SU-DHL-6 (cell line): ENCODE measurements at regions not wholly inside any gene's neighbourhood (a gene's known extent, or its start where the extent isn't known, plus 50 kb on each side); places are given as distances from the start of the nearest gene placed in this dataset.

Experiments
- H2AFZ ChIP-seq: fragments of 200-600 bp; sonication (generic); 2 replicates; pipeline ENCODE4 v1.6.1; 2014; ENCODE audit warnings: low read depth, mild to moderate bottlenecking, moderate library complexity, mixed read lengths, antibody characterized with exemption, low read length; ENCODE audit not compliant: severe bottlenecking
- H3F3A ChIP-seq: fragments of 200-600 bp; shearing (Covaris generic); 2 replicates; pipeline ENCODE4 v1.6.0; 2016; ENCODE audit warnings: antibody characterized with exemption, mild to moderate bottlenecking; ENCODE audit not compliant: insufficient read depth
- H3K27ac ChIP-seq: fragments of 200-600 bp; sonication (generic); 2 replicates; pipeline ENCODE4 v1.5.1; 2016; ENCODE audit warnings: low read depth, mild to moderate bottlenecking, low read length, moderate library complexity, mixed read lengths
- H3K27me3 ChIP-seq: fragments of 200-600 bp; sonication (generic), shearing (Covaris generic); 2 replicates; pipeline ENCODE4 v1.6.0; 2014; ENCODE audit warnings: mild to moderate bottlenecking, low read length
- H3K36me3 ChIP-seq: fragments of 200-600 bp; sonication (generic); 2 replicates; pipeline ENCODE4 v1.6.1; 2014; ENCODE audit warnings: mild to moderate bottlenecking, low read length, mixed read lengths
- H3K4me2 ChIP-seq: fragments of 300-600, 200-600 bp; shearing (Covaris generic), sonication (generic); 2 replicates; pipeline ENCODE4 v1.6.0; 2014; ENCODE audit warnings: low read length, low read depth, mild to moderate bottlenecking; ENCODE audit not compliant: poor library complexity, severe bottlenecking
- H3K4me3 ChIP-seq: fragments of 200-600 bp; sonication (generic); 2 replicates; pipeline ENCODE4 v1.5.1; 2014; ENCODE audit warnings: antibody characterized with exemption, low read length, mild to moderate bottlenecking, mixed read lengths; ENCODE audit not compliant: insufficient read depth, poor library complexity, severe bottlenecking
- H3K79me2 ChIP-seq: fragments of 200-600 bp; sonication (generic); 2 replicates; pipeline ENCODE4 v1.6.1; 2014; ENCODE audit warnings: mild to moderate bottlenecking, low read length, moderate library complexity; ENCODE audit not compliant: insufficient read depth
- H3K9ac ChIP-seq: fragments of 200-600 bp; sonication (generic); 2 replicates; pipeline ENCODE4 v1.7.0; 2014; ENCODE audit warnings: mild to moderate bottlenecking, low read length
- H3K9me2 ChIP-seq: fragments of 200-600 bp; sonication (generic); replicated peaks from 2 replicates; pipeline ENCODE4 v1.6.1; 2014; ENCODE audit warnings: low read length; ENCODE audit not compliant: insufficient read depth
- H3K9me3 ChIP-seq: fragments of 200-600 bp; sonication (generic); 2 replicates; pipeline ENCODE4 v1.6.1; 2014; ENCODE audit warnings: low read length, mixed read lengths; ENCODE audit not compliant: insufficient read depth
- H4K20me1 ChIP-seq: fragments of 200-600 bp; sonication (generic); 2 replicates; pipeline ENCODE4 v1.6.1; 2014; ENCODE audit warnings: low read depth, mild to moderate bottlenecking, antibody characterized with exemption, low read length, moderate library complexity, mixed read lengths
- EZH2phosphoT487 ChIP-seq: fragments of 200-600 bp; sonication (generic), shearing (Covaris generic); conservative IDR thresholded peaks from 2 replicates; pipeline ENCODE4 v1.6.1; 2018; ENCODE audit warnings: mild to moderate bottlenecking, antibody characterized with exemption, low read length, moderate library complexity, mixed read lengths
- TF ChIP-seq, protein P1 (sequence below): fragments of 200-600 bp; sonication (generic); IDR thresholded peaks from one replicate; pipeline ENCODE4 v1.5.1; 2017; ENCODE audit warnings: antibody characterized with exemption, mild to moderate bottlenecking, low read length, moderate library complexity; ENCODE audit not compliant: insufficient read depth, poor library complexity, severe bottlenecking

DNA sequence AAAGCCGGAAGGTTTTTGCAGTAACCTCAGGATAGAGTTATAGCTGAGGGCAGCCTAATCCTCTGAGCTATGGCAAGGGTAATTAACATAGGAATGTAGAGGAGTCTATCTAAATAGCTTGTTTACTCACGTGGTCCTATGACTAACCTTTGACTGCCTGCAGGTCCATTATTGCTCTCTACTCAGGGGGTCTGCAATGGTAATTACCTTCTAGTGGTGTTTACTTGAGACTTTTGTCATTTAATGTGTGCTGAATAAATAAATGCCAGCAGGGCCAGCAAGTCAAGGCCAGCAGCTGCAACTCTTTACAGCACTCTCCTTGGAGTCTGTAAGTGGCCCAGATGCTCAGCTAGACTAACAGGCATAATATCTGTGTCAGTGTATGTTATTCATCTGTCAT lies 212.7 kb upstream of the FMR1 start:
- no peaks in the 10 kb centered on the region for H3K9me3 ChIP-seq
- H3F3A ChIP-seq, result no peaks in the 10 kb centered on the region
- no peak overlapping the region for H3K9ac ChIP-seq
- H3K79me2 ChIP-seq, result no peaks in the 10 kb centered on the region
- TF ChIP-seq, protein P1, sequence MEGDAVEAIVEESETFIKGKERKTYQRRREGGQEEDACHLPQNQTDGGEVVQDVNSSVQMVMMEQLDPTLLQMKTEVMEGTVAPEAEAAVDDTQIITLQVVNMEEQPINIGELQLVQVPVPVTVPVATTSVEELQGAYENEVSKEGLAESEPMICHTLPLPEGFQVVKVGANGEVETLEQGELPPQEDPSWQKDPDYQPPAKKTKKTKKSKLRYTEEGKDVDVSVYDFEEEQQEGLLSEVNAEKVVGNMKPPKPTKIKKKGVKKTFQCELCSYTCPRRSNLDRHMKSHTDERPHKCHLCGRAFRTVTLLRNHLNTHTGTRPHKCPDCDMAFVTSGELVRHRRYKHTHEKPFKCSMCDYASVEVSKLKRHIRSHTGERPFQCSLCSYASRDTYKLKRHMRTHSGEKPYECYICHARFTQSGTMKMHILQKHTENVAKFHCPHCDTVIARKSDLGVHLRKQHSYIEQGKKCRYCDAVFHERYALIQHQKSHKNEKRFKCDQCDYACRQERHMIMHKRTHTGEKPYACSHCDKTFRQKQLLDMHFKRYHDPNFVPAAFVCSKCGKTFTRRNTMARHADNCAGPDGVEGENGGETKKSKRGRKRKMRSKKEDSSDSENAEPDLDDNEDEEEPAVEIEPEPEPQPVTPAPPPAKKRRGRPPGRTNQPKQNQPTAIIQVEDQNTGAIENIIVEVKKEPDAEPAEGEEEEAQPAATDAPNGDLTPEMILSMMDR, result no peak
- no peak for TF ChIP-seq EZH2phosphoT487
- no peak overlapping the region for H3K4me2 ChIP-seq
- no peak overlapping the region for H3K27ac ChIP-seq
- no peaks in the 10 kb centered on the region for H3K9me2 ChIP-seq
- H4K20me1 ChIP-seq, result no peaks in the 10 kb centered on the region
- no peaks in the 10 kb centered on the region for H3K27me3 ChIP-seq
- no peaks in the 10 kb centered on the region for H3K36me3 ChIP-seq
- H3K4me3 ChIP-seq, result no peak overlapping the region
- H2AFZ ChIP-seq, result no peak overlapping the region

DNA sequence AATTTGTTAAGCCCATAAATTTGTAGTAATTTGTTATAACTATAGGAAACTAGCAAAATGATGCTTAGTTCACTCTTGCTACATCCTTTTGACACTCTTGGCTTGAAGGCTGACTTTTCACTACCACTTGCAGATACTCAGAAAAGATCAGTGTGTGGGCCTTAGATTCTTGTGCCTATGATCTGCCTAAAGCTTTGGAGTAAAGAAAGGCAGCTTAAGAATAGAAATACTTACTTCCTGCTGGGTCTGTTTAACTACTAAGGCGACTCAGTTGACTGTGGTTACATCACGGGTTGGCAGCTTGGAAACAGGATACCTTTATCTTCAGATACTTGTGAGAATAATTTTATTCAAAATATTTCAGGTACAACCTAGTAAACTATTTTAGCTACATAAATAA lies 201.4 kb upstream of the FMR1 start:
- Histone ChIP-seq H3K9me3 (no peaks in the 10 kb centered on the region), H4K20me1 (no peaks in the 10 kb centered on the region), H3K9ac (no peak overlapping the region), H3K27ac (no peak overlapping the region), H3K27me3 (no peaks in the 10 kb centered on the region), H3K79me2 (no peaks in the 10 kb centered on the region), H3K9me2 (no peaks in the 10 kb centered on the region), H3F3A (no peaks in the 10 kb centered on the region), H3K36me3 (no peaks in the 10 kb centered on the region), H2AFZ (no peak overlapping the region), H3K4me3 (no peak overlapping the region), H3K4me2 (no peak overlapping the region)
- TF ChIP-seq EZH2phosphoT487, result no peak
- TF ChIP-seq, protein P1, result no peak

GRCh38 chrX:147733369-147733768 lies 178.3 kb upstream of the FMR1 start:
- Histone ChIP-seq H3F3A (no peaks in the 10 kb centered on the region), H3K27ac (no peak overlapping the region), H3K36me3 (no peaks in the 10 kb centered on the region), H3K9me2 (no peaks in the 10 kb centered on the region), H2AFZ (no peak overlapping the region), H3K9ac (no peak overlapping the region), H3K9me3 (no peaks in the 10 kb centered on the region), H4K20me1 (no peaks in the 10 kb centered on the region), H3K4me3 (no peak overlapping the region), H3K27me3 (no peaks in the 10 kb centered on the region), H3K79me2 (no peaks in the 10 kb centered on the region), H3K4me2 (no peak overlapping the region)
- no peak for TF ChIP-seq EZH2phosphoT487
- TF ChIP-seq, protein P1, result no peak

GRCh38 chrX:147735364-147735763 lies 176.4 kb upstream of the FMR1 start:
- Histone ChIP-seq H3K9me2 (no peaks in the 10 kb centered on the region), H3K27me3 (no peaks in the 10 kb centered on the region), H3F3A (no peaks in the 10 kb centered on the region), H3K79me2 (no peaks in the 10 kb centered on the region), H4K20me1 (no peaks in the 10 kb centered on the region), H3K4me2 (no peak overlapping the region), H3K27ac (no peak overlapping the region), H3K9me3 (no peaks in the 10 kb centered on the region), H3K36me3 (no peaks in the 10 kb centered on the region), H3K4me3 (no peak overlapping the region), H3K9ac (no peak overlapping the region), H2AFZ (no peak overlapping the region)
- TF ChIP-seq, protein P1, result no peak
- no peak for TF ChIP-seq EZH2phosphoT487
